ENCODE measurements at regions not wholly inside any gene's neighbourhood (a gene's known extent, or its start where the extent isn't known, plus 50 kb on each side); places are given as distances from the start of the nearest gene placed in this dataset.

DNA sequence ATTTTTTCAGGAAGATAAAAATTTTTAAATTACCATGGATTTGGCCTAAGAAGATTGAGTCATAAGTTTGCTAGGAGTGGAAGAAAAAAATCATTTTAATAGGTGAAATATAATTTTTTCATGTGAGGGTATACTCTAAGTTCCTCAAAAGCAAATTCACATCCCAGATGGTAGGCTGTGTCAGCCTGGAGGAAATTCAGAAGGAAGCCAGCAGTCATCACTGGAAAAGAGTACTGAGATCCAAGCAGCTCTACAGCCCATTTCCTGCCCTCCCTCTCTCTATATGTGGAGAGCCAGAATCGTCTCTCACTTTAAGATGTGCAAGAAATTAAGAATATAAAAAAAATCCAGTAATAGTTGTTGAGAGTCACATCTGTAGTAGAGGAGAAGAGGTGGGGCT lies 126.5 kb upstream of the CDH18 start:
- H3K4me1 ChIP-seq: no peaks in the 10 kb centered on the region
- DNase-seq (no peak), ATAC-seq (no peak)
- no peaks in the 10 kb centered on the region for H3K36me3 ChIP-seq
- intact Hi-C loops (cut with DNase I): no loop called here
- H3K9me3 ChIP-seq: no peaks in the 10 kb centered on the region
- no peak overlapping the region for H3K4me3 ChIP-seq
- H3K27ac ChIP-seq: no peak overlapping the region
- TF ChIP-seq, protein P1, sequence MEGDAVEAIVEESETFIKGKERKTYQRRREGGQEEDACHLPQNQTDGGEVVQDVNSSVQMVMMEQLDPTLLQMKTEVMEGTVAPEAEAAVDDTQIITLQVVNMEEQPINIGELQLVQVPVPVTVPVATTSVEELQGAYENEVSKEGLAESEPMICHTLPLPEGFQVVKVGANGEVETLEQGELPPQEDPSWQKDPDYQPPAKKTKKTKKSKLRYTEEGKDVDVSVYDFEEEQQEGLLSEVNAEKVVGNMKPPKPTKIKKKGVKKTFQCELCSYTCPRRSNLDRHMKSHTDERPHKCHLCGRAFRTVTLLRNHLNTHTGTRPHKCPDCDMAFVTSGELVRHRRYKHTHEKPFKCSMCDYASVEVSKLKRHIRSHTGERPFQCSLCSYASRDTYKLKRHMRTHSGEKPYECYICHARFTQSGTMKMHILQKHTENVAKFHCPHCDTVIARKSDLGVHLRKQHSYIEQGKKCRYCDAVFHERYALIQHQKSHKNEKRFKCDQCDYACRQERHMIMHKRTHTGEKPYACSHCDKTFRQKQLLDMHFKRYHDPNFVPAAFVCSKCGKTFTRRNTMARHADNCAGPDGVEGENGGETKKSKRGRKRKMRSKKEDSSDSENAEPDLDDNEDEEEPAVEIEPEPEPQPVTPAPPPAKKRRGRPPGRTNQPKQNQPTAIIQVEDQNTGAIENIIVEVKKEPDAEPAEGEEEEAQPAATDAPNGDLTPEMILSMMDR (IDR thresholded peaks at IDR 0.05): no peak
- H3K27me3 ChIP-seq (ENCODE audit: low read depth): no peaks in the 10 kb centered on the region

DNA sequence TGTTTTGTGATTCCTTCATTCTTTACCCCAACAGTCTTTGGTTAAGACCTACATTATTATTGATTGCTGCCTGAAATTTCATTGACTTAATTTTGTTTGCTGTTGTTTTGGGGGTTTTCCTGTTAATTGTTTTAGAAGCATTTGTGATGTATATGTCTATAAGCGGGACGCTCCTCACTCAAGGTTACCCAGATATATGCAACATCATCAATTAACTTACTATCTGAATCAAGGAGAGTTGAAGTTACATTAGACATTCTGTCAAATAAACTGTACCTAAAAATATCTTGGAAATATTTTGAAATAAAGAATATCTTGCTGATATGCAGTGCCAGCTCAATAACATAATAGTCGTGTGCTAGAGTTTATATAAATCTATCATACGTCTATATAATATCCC lies 125.9 kb upstream of the CDH18 start:
- no peaks in the 10 kb centered on the region for H3K27me3 ChIP-seq (ENCODE audit: low read depth)
- ATAC-seq: no peak
- no peaks in the 10 kb centered on the region for H3K4me1 ChIP-seq
- no peak for DNase-seq
- no peaks in the 10 kb centered on the region for H3K36me3 ChIP-seq
- no peaks in the 10 kb centered on the region for H3K9me3 ChIP-seq
- intact Hi-C loops (cut with DNase I): no loop called here
- no peak overlapping the region for H3K27ac ChIP-seq
- TF ChIP-seq, protein P1 (IDR thresholded peaks at IDR 0.05): no peak
- H3K4me3 ChIP-seq: no peak overlapping the region

DNA sequence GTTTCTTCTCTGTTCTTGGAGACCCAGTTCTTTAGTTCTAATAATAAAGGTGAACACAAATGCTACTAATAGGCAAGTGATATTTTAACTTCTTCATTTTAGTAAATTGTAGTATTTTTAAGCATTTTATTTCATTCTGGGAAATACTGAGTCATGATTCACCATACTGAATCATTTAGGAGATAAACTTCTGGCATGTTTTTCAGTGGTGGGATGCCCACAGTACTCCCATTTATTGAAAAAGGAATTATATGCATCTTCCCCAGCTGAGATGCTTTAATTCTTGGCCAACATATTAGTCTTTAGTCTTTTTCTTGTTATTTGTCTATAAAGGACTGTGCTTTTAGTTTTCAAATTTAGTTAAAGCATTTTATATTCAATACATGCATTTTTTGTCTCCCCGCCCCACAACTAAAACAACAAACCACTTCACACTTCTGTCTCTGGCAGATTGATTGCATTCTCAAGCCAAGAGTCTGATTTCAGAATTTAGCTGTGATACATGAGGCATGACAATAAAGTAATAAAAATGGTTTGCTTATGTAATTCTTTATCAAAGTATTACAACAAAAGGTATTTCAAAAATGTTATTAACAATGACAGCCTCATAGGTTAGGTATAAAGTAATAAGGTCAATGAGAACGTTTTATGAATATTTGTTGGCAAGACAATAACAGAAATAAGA lies 125.2 kb upstream of the CDH18 start:
- no peaks in the 10 kb centered on the region for H3K36me3 ChIP-seq
- no peaks in the 10 kb centered on the region for H3K27me3 ChIP-seq (ENCODE audit: low read depth)
- no peak for DNase-seq
- intact Hi-C loops (cut with DNase I): no loop called here
- H3K27ac ChIP-seq: no peak overlapping the region
- ATAC-seq: no peak
- TF ChIP-seq, protein P1 (IDR thresholded peaks at IDR 0.05): no peak
- no peak overlapping the region for H3K4me3 ChIP-seq
- H3K4me1 ChIP-seq: no peaks in the 10 kb centered on the region
- no peaks in the 10 kb centered on the region for H3K9me3 ChIP-seq

DNA sequence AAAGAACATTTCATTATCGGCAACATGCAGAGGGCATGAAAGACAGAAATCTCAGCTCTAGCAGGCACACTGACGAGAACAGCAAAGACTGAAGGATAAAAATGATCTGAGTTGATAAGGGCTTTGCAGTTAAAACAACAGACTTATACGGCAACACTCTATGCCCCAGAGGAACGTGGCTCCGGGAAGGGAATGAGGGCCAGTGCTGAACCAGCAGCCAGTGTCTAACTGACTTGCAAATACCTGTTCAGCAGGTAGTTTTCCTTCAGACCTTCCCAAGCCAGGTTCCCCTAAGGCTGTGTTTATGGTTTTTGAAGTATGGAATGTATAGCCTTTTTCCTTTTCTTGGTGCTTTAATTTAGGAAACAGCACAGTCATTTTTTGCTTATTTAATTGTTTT lies 121.3 kb upstream of the CDH18 start:
- no peak overlapping the region for H3K27ac ChIP-seq
- no peak overlapping the region for H3K4me3 ChIP-seq
- intact Hi-C loops (cut with DNase I): no loop called here
- no peaks in the 10 kb centered on the region for H3K9me3 ChIP-seq
- TF ChIP-seq, protein P1 (IDR thresholded peaks at IDR 0.05): no peak
- no peaks in the 10 kb centered on the region for H3K27me3 ChIP-seq (ENCODE audit: low read depth)
- no peaks in the 10 kb centered on the region for H3K4me1 ChIP-seq
- no peak for ATAC-seq
- no peaks in the 10 kb centered on the region for H3K36me3 ChIP-seq
- no peak for DNase-seq

DNA sequence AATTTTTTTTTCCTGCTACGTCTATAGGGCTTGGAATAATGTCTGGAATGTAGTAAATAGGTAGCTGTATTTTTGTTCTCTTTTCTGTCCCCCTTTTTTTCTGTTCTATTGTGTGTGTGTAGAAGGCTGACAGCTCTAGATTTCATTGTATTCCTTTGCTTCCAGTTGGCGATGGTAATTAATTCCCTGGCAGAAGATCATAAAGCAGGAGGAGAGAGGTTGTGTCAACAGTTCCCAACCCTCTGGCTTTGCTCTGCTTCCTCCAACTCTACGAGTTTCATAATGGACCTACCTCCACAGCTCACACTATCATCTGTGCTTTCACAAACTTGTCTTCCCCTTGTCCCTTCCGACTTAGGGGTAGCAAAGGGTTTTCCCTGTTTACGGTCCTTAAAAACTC lies 117.9 kb upstream of the CDH18 start:
- ATAC-seq: no peak
- Histone ChIP-seq H3K4me3 (no peak overlapping the region), H3K4me1 (no peaks in the 10 kb centered on the region), H3K27ac (no peak overlapping the region), H3K36me3 (no peaks in the 10 kb centered on the region), H3K27me3 (ENCODE audit: low read depth) (no peaks in the 10 kb centered on the region), H3K9me3 (no peaks in the 10 kb centered on the region)
- intact Hi-C loops (cut with DNase I): no loop called here
- DNase-seq: no peak
- TF ChIP-seq, protein P1 (IDR thresholded peaks at IDR 0.05): no peak

All from lower lobe of right lung (tissue), 2 donors.